ENCODE measurements at regions not wholly inside any gene's neighbourhood (a gene's known extent, or its start where the extent isn't known, plus 50 kb on each side); places are given as distances from the start of the nearest gene placed in this dataset.

DNA sequence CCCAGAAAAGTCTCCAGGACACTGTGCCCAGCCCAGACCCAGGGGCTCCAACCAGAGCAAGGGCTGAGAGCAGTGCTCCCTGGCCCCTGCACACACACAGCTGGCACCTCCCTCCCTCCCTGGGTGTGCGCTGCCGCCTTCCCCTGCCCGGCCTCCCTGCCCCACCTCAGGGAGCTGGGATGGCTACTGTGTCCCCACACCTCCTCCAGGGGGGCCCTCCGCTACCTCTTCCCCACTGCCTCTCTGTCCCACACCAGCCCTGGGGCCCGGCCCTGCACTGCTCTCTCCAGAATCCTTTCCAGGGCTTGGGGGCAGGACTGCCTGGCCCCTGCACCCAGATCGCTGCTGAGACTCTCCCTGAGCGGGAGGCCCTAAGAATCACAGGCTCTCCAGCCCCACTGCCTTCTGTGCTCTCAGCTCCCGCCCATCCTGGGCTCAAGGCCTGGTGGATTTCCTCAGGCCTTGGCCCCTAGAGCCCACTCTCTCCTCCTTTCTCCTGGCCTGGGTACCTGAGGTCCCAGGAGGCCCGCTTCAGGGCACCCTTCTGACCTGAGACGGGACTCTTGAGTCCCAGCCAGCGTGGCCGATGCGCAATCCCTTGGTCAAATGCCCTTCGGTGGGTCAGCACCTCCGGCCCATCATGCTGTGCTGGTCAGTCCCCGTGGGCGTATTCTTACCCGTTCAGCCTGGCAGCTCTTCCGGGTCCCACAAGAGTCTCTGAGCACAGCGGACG lies 276.8 kb upstream of the HDAC4 start:
- Histone ChIP-seq H3K9me3 (ENCODE audit: control insufficient read depth in 2 of 2, insufficient read depth in 1 of 2, low read length in 1 of 2) (no peaks in the 10 kb centered on the region), H3K36me3 (ENCODE audit: control insufficient read depth in 2 of 2, insufficient read depth in 2 of 2, low read length in 1 of 2) (no peaks in the 10 kb centered on the region), H3K27ac (ENCODE audit: low read depth in 1 of 2, low read length in 1 of 2) (no peak overlapping the region), H3K4me1 (ENCODE audit: control insufficient read depth in 2 of 2, insufficient read depth in 2 of 2, low read length in 2 of 2) (peaks cover 10 to 40% of the 10 kb centered on the region in 2 donors), H3K4me3 (ENCODE audit: low read length in 2 of 2) (no peak overlapping the region), H3K27me3 (ENCODE audit: control insufficient read depth in 2 of 2, insufficient read depth in 1 of 2, low read length in 1 of 2) (no peaks in the 10 kb centered on the region)
- 96% methylated on average over 21 of the region's 21 CpGs for WGBS
- no peak for DNase-seq (ENCODE audit: low read depth in 6 of 9, low spot score in 9 of 9)

DNA sequence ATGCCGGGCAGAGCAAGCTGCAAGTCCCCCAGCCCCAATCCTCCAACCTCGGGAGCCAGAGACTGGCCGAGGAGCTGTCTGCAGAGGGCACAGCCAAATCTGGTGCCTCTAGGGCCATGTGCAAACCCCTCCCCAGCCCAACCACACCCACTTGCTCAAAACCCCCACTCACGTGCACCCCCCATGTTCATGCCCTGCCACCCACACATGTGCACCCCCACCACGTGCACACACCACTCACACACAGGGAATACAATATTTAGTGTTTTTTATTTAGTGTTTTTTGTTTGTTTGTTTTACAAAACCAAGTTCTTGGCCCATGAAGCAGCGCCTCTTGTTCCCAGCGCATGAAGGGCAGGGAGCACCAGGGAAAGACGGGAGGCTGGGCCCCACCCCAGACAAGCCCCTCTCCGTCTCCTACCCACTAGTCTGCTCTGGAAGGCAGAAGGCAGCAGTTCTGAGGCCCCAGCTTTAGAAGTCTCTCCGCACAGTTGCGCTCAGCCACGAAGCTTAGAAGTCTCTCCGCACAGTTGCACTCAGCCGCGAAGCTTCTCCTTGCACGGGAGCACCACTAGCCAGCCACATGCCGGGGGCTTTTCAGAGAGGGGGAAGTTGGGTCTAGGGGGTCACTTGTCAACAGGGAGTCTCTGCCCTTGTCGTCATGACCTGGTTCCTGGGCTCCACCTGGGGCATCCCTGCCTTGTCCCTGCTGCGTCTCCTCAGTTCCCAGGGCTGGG lies 276.1 kb upstream of the HDAC4 start:
- Histone ChIP-seq H3K27ac (ENCODE audit: low read depth in 1 of 2, low read length in 1 of 2) (no peak overlapping the region), H3K36me3 (ENCODE audit: control insufficient read depth in 2 of 2, insufficient read depth in 2 of 2, low read length in 1 of 2) (no peaks in the 10 kb centered on the region), H3K9me3 (ENCODE audit: control insufficient read depth in 2 of 2, insufficient read depth in 1 of 2, low read length in 1 of 2) (no peaks in the 10 kb centered on the region), H3K4me1 (ENCODE audit: control insufficient read depth in 2 of 2, insufficient read depth in 2 of 2, low read length in 2 of 2) (peaks cover 10 to 43% of the 10 kb centered on the region in 2 donors), H3K4me3 (ENCODE audit: low read length in 2 of 2) (no peak overlapping the region), H3K27me3 (ENCODE audit: control insufficient read depth in 2 of 2, insufficient read depth in 1 of 2, low read length in 1 of 2) (no peaks in the 10 kb centered on the region)
- 73% methylated on average over 19 of the region's 19 CpGs for WGBS
- DNase-seq (ENCODE audit: low read depth in 6 of 9, low spot score in 9 of 9) = peak in 8 of 9 donors; percentile 21 to 80 (median 38)

DNA sequence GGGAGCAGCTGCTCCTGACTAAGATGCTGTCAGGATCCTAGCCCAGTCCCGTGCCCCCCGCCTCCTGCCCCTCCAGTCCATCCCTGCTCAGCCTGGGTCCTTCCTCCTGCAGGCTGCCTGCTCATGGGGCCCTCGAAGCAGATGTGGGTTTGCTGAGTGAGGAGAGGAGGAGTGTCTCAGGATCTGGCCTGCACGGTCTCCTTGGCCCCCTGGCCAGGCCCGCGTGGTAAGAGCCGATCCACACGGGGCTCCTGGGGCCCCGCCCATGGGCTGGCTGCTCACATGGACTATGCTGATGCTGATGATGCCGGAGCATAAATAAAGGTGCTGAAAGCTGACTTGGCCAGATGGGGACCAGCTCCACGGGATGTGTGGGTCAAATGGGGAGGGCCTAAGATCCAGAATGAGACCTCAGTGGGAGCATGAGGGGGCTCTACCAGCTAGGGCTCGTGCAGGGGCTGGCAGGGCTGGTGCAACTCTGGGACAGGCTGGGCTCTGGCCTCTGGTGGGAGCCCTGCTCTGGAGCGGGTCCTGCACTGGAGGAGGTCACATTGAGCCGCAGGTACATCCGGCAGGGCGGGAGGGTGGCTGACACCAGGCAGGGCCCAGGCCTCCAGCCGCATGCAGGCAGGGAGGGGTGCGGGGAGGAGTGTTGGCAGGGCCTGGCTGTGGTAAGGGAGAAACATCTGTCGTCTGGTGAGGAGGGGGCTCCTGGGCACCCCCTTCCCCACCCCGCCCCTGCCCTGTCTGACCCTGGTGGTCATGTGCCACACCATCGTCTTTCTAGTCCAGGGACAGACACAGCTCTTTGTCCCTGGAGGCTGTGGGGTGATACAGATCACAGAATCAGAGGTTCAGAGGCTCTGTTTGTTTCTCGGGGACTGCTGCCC lies 275.3 kb upstream of the HDAC4 start:
- H3K4me1 ChIP-seq (ENCODE audit: control insufficient read depth in 2 of 2, insufficient read depth in 2 of 2, low read length in 2 of 2) = peaks cover 10 to 43% of the 10 kb centered on the region in 2 donors
- H3K4me3 ChIP-seq (ENCODE audit: low read length in 2 of 2) = no peak overlapping the region
- no peak for DNase-seq (ENCODE audit: low read depth in 6 of 9, low spot score in 9 of 9)
- WGBS = 92% methylated on average over 22 of the region's 22 CpGs
- H3K27ac ChIP-seq (ENCODE audit: low read depth in 1 of 2, low read length in 1 of 2) = no peak overlapping the region
- H3K36me3 ChIP-seq (ENCODE audit: control insufficient read depth in 2 of 2, insufficient read depth in 2 of 2, low read length in 1 of 2) = no peaks in the 10 kb centered on the region
- H3K9me3 ChIP-seq (ENCODE audit: control insufficient read depth in 2 of 2, insufficient read depth in 1 of 2, low read length in 1 of 2) = no peaks in the 10 kb centered on the region
- H3K27me3 ChIP-seq (ENCODE audit: control insufficient read depth in 2 of 2, insufficient read depth in 1 of 2, low read length in 1 of 2) = no peaks in the 10 kb centered on the region

DNA sequence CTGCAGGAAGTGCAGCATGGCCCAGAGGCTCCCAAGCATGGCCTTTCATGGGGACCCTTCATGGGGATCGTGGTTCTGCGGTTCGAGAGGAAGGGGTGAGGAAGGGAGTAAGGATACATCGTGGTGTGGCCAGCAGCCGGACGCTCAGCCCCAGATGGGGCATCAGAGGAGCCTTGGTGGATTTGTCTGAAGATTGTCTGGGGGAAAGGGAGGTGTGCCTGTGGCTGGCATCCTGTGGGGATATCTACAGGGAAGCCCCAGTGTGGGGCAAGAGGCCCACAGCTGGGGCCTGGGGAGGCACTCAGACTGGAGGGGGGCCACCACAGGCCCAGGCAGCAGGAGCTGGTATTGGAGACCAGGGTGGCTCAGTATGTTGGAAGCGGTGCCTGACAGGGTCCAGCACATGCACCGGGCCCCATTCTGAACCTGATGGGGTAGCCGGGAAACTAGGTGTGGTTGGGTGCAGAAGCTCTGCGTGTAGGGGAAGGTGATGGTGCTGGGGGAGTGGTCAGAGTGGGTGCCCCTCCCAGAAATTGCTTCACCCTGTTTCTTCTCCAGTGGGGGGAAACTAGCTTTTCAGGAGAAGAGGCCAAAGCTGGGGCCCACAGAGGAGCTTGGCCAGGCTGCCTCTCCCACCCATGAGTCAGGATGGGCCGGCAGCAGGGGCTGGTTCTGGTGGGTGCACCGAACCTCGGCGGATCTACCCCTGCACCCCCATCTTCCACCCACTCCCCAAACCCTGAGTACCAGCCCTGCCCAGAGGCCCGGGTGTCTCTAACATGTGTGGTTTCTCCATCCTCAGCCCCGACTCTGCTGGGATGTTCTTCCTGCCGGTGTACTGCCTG lies 274.4 kb upstream of the HDAC4 start:
- no peaks in the 10 kb centered on the region for H3K27me3 ChIP-seq (ENCODE audit: control insufficient read depth in 2 of 2, insufficient read depth in 1 of 2, low read length in 1 of 2)
- no peak overlapping the region for H3K4me3 ChIP-seq (ENCODE audit: low read length in 2 of 2)
- no peaks in the 10 kb centered on the region for H3K36me3 ChIP-seq (ENCODE audit: control insufficient read depth in 2 of 2, insufficient read depth in 2 of 2, low read length in 1 of 2)
- H3K9me3 ChIP-seq (ENCODE audit: control insufficient read depth in 2 of 2, insufficient read depth in 1 of 2, low read length in 1 of 2) = no peaks in the 10 kb centered on the region
- WGBS = 93% methylated on average over 17 of the region's 17 CpGs
- H3K4me1 ChIP-seq (ENCODE audit: control insufficient read depth in 2 of 2, insufficient read depth in 2 of 2, low read length in 2 of 2) = peaks cover 10 to 43% of the 10 kb centered on the region in 2 donors
- no peak overlapping the region for H3K27ac ChIP-seq (ENCODE audit: low read depth in 1 of 2, low read length in 1 of 2)
- DNase-seq (ENCODE audit: low read depth in 6 of 9, low spot score in 9 of 9) = no peak

DNA sequence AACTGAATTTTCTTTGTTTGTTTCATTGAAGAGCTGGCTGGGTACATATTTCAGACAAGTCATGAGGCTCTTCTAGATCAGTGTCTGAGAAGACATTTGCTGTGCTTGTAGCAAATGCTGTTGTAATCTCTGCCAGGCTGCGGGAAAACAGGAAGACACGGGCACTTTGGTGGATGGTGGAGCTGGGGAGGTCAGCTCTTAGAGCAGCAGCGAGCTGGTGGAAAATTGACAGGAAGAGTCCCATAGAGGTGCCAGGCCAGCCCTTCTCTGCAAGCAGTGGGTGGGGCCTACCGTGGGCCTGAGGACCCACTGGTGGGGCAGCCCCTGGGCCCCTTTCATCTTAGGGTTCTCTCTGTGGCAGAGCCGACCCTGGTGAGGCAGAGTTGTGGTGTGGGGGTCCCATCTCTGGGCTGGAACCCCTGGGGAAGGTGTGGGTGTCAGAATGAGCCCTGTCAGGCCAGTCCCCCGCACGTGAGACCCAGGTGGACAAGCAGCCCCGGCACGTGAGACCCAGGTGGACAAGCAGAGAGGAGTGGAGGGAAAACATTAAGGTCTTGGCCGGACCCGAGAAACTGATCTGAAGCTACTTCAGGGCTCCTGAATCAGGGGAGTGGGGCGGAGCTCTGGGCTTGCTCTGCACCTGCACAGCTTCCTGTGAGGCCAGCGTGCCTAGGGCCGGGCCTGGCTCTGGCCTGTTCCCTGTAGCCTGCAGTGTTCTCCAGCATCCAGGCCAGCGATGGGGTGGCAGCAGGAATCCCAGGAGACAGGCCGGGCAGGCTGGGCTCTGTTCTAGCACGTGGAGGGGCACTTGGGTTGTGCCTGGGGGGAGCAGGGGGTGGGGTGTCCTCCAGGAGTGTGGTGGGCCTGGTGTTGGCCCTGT lies 273.5 kb upstream of the HDAC4 start:
- H3K4me3 ChIP-seq (ENCODE audit: low read length in 2 of 2) = no peak overlapping the region
- no peak overlapping the region for H3K27ac ChIP-seq (ENCODE audit: low read depth in 1 of 2, low read length in 1 of 2)
- H3K36me3 ChIP-seq (ENCODE audit: control insufficient read depth in 2 of 2, insufficient read depth in 2 of 2, low read length in 1 of 2) = no peaks in the 10 kb centered on the region
- WGBS = 88% methylated on average over 17 of the region's 17 CpGs
- H3K9me3 ChIP-seq (ENCODE audit: control insufficient read depth in 2 of 2, insufficient read depth in 1 of 2, low read length in 1 of 2) = no peaks in the 10 kb centered on the region
- H3K27me3 ChIP-seq (ENCODE audit: control insufficient read depth in 2 of 2, insufficient read depth in 1 of 2, low read length in 1 of 2) = no peaks in the 10 kb centered on the region
- peak in 2 of 9 donors; percentile 36 to 56 for DNase-seq (ENCODE audit: low read depth in 6 of 9, low spot score in 9 of 9)
- peaks cover 10 to 43% of the 10 kb centered on the region in 2 donors for H3K4me1 ChIP-seq (ENCODE audit: control insufficient read depth in 2 of 2, insufficient read depth in 2 of 2, low read length in 2 of 2)

DNA sequence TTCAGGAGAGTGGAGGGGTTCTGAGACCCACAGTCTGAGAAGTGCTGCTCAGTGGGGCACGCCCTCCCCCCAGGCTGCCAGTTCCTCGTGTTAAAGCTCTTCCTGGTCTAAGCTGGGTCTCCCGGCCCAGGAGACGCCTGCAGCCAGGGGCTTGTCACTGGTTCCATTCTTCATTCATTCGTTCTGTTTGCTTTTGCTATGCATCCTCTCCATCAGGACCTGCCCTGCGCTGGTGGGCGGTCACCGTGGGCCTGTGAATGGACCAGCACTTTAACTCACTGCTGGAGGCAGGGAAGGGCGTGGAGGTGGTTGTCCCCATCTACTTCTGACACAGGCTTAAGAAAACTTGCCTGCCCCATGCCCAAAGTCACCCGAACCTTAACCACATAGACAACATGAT lies 272.8 kb upstream of the HDAC4 start:
- Histone ChIP-seq H3K27me3 (ENCODE audit: control insufficient read depth in 2 of 2, insufficient read depth in 1 of 2, low read length in 1 of 2) (no peaks in the 10 kb centered on the region), H3K4me3 (ENCODE audit: low read length in 2 of 2) (no peak overlapping the region), H3K27ac (ENCODE audit: low read depth in 1 of 2, low read length in 1 of 2) (no peak overlapping the region), H3K4me1 (ENCODE audit: control insufficient read depth in 2 of 2, insufficient read depth in 2 of 2, low read length in 2 of 2) (peaks cover 10 to 43% of the 10 kb centered on the region in 2 donors), H3K9me3 (ENCODE audit: control insufficient read depth in 2 of 2, insufficient read depth in 1 of 2, low read length in 1 of 2) (no peaks in the 10 kb centered on the region), H3K36me3 (ENCODE audit: control insufficient read depth in 2 of 2, insufficient read depth in 2 of 2, low read length in 1 of 2) (no peaks in the 10 kb centered on the region)
- no peak for DNase-seq (ENCODE audit: low read depth in 6 of 9, low spot score in 9 of 9)
- WGBS = 92% methylated on average over 10 of the region's 10 CpGs

DNA sequence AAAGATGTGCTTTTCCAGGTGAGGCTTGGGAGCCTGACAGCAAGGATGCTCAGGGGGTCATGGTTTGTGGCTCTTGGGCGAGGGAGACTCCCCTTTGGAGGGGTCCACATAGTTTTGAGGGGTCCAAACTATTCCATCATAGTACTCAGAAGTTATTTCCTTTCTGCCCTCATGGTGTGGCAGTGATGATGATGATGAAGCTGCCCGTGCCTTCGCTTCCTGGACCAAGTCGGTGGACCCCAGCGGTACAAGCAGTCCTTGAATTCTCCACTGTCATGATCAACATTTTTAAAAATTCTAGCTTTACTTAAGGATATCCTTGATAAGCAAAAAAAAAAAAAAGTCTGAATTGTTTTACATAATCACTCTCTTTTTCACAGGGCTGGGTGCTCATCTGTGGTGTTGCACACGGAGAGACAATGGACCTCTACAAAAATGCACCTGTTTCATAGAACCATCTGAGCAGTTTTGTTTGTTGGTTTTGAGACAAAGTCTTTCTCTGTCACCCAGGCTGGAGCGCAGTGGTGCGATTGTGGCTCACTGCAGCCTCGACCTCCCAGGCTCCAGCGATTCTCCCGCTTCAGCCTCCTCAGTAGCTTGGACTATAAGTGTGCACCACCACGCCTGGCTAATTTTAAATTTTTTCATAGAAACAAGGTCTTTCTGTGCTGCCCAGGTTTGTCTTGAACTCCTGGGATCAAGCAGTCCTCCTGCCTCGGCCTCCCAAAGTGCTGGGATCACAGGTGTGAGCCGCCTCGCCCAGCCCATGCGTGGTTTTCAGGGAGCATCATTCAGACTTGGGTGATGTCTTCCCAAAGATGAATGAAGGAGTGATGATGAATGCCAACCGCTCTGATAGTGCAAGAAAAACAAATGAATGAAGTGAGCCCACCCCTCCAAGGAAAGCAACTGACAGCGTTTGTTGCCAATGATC lies 271.4 kb upstream of the HDAC4 start:
- WGBS = 90% methylated on average over 18 of the region's 18 CpGs
- H3K4me1 ChIP-seq (ENCODE audit: control insufficient read depth in 2 of 2, insufficient read depth in 2 of 2, low read length in 2 of 2) = peaks cover 10 to 36% of the 10 kb centered on the region in 2 donors
- DNase-seq (ENCODE audit: low read depth in 6 of 9, low spot score in 9 of 9) = peak in 1 of 9 donors; percentile 21

More for the DNA sequence above, 271.4 kb upstream of the HDAC4 start:
- no peak overlapping the region for H3K27ac ChIP-seq (ENCODE audit: low read depth in 1 of 2, low read length in 1 of 2)
- no peaks in the 10 kb centered on the region for H3K27me3 ChIP-seq (ENCODE audit: control insufficient read depth in 2 of 2, insufficient read depth in 1 of 2, low read length in 1 of 2)
- no peaks in the 10 kb centered on the region for H3K36me3 ChIP-seq (ENCODE audit: control insufficient read depth in 2 of 2, insufficient read depth in 2 of 2, low read length in 1 of 2)
- no peaks in the 10 kb centered on the region for H3K9me3 ChIP-seq (ENCODE audit: control insufficient read depth in 2 of 2, insufficient read depth in 1 of 2, low read length in 1 of 2)
- no peak overlapping the region for H3K4me3 ChIP-seq (ENCODE audit: low read length in 2 of 2)
